ENCODE measurements at regions not wholly inside any gene's neighbourhood (a gene's known extent, or its start where the extent isn't known, plus 50 kb on each side); places are given as distances from the start of the nearest gene placed in this dataset.
A peak's percentile ranks its signal among the peaks of the same experiment; 100 is the strongest.

DNA sequence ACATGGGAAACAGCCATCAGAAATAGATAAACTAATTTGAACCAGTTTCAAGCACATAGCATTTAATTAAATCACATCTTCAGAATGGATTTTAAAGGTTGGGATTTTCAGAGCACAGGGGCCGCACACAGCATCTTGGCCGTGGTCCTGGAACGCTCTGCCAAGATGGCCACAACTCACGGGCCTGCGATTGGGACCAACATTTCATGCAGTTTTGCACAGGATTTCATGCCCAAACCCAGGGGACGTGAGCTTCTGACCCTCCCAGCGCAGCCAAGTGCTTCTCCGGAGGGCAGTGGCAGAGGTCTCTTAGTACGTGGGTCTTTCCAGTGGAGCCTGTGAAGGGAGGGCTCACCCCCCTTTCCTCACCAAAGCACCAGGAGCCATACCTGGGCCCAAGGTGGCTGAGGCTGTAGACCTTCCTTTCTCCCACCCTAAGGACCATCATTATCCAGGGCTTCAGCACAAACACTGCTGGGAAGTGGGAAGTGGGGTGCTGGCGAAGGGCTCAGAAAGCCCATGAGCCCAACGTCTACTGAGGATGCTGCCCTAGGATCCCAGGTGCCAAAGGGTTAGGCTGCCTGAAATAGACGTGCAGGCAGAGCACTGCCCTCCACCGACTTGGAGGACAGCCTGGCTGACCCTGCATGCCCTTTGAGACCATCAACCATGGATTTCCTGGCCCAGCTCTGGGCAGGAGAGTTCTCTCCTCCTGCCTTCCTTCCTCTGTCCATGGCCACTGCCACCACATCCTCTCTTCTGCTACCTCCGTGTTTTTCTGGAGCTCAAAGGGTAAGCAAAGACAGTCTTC, 611.2 kb upstream of the MGMT start:
- TF ChIP-seq, protein P1, sequence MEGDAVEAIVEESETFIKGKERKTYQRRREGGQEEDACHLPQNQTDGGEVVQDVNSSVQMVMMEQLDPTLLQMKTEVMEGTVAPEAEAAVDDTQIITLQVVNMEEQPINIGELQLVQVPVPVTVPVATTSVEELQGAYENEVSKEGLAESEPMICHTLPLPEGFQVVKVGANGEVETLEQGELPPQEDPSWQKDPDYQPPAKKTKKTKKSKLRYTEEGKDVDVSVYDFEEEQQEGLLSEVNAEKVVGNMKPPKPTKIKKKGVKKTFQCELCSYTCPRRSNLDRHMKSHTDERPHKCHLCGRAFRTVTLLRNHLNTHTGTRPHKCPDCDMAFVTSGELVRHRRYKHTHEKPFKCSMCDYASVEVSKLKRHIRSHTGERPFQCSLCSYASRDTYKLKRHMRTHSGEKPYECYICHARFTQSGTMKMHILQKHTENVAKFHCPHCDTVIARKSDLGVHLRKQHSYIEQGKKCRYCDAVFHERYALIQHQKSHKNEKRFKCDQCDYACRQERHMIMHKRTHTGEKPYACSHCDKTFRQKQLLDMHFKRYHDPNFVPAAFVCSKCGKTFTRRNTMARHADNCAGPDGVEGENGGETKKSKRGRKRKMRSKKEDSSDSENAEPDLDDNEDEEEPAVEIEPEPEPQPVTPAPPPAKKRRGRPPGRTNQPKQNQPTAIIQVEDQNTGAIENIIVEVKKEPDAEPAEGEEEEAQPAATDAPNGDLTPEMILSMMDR (IDR thresholded peaks at IDR 0.05; ENCODE audit: extremely low read depth, insufficient read depth, missing control alignments) = no peak
- in situ Hi-C loops (cut with MboI; ENCODE audit: low pct_unique_long_range_greater_than_20kb, low sequenced_read_pairs, unreplicated experiment) = no loop called here
- DNase-seq (ENCODE audit: low spot score) = no peak

DNA sequence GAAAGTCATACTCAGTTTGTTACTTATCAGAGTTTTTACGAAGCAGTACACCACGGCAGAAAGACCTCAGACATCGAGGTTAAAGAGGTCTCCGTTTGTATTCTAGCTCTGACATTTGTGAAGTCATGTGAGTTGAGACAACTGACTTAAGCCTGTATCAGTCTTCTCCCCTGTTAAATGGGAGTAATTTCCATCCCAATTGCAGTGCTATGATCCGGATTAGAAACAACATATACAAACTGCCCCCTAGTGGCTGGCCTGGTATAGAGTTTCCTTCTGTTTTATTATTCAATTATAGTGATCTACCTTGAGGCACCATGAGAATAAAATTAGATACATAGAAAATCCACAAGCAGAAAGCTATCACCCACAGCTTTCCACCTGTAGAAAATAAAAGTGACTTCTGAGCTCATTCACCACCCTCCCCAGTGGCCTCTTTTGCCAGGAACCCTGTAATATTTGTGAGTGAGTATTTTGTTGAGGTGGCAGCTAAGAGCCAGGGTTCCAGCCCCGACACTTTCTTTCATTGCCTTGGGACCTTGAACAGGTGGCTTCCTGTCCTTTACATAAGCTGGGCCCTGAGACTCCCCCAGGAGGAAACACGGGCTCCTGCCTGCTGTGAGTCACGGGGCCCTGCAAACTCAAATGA, 607.2 kb upstream of the MGMT start:
- peak; percentile 54 for DNase-seq (ENCODE audit: low spot score)
- in situ Hi-C loops (cut with MboI; ENCODE audit: low pct_unique_long_range_greater_than_20kb, low sequenced_read_pairs, unreplicated experiment) = no loop called here
- TF ChIP-seq, protein P1 (IDR thresholded peaks at IDR 0.05; ENCODE audit: extremely low read depth, insufficient read depth, missing control alignments) = peak; percentile 63

DNA sequence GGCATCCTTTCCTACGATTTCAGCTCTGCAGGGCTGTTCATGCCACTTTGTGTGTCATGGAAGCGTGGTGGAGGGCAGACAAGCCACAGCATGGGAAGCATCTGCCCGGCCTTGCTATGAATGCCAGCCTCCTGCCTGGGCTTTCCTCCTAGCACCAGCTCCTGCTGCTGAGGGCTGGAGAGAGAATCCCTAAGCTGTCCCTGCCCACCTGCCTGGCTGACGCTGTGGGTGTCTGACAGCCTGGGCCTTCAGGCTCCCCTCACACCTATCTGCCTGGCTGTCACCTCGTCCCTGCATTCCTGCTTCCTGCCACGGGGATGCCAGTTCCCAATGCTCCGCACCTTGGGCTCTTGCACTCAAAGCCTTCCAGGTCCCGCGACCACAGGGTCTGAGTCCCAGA, 606.5 kb upstream of the MGMT start:
- TF ChIP-seq, protein P1 (IDR thresholded peaks at IDR 0.05; ENCODE audit: extremely low read depth, insufficient read depth, missing control alignments) = no peak
- no peak for DNase-seq (ENCODE audit: low spot score)
- in situ Hi-C loops (cut with MboI; ENCODE audit: low pct_unique_long_range_greater_than_20kb, low sequenced_read_pairs, unreplicated experiment) = no loop called here

DNA sequence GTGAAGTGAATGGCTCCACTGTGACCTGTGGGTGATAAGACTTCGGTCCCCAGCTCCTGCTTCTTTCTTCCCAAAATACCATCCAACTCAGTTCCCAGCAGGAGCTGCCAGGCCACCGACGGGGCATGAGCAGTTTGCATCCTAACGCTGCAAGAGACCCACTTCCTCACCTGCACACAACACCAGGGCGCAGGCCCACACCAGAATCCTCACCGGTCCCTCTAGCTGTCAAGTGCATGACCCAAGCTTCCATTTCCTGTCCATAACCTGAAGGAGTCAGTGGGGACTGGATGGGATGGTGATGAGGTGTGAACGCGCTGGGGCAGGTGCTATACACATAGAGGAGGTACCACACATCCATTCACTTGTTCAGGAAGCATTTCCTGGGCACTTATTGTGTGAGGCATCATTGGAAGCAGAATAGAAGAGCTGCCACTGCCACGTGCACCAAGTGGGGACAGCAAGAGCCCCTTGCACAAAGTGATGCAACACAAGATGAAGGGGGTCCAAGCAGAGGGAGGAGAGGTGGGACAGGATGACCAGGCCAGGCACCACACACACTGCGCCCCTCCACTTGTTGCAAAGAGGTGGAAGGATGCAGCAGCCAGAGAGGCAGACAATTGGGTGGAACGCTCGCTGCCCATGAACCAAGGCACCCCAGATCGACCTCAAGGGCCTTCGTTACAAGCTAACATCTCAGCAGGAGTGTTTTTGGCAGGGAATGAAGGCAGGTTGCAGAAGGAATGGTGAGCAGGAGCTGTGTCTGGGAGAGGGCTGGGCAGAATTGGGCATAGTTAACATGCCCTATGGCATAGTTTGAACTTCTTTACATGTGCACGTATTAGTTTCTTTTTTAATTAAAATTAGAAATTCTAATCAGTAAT, 605.8 kb upstream of the MGMT start:
- no peak for DNase-seq (ENCODE audit: low spot score)
- TF ChIP-seq, protein P1 (IDR thresholded peaks at IDR 0.05; ENCODE audit: extremely low read depth, insufficient read depth, missing control alignments) = no peak
- in situ Hi-C loops (cut with MboI; ENCODE audit: low pct_unique_long_range_greater_than_20kb, low sequenced_read_pairs, unreplicated experiment) = no loop called here

DNA sequence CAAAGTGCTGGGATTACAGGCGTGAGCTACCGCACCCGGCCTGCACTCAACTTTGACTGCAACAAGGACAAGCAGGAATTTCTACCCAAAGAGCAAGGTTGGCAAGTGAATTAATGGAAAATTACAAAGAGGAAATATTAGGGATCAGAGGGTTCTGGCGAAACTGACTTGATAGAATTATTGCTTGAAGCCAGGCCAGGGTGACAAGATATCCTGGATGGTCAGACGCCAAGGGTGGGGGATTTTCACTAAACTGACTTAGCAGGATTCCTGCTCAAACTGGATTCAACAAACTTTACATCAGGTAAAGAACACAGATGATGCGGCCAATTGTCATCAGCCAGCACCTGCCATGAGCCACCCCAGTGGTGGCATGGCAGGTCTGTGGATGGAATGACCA, 603.6 kb upstream of the MGMT start:
- DNase-seq (ENCODE audit: low spot score) = no peak
- TF ChIP-seq, protein P1 (IDR thresholded peaks at IDR 0.05; ENCODE audit: extremely low read depth, insufficient read depth, missing control alignments) = no peak
- in situ Hi-C loops (cut with MboI; ENCODE audit: low pct_unique_long_range_greater_than_20kb, low sequenced_read_pairs, unreplicated experiment) = no loop called here

DNA sequence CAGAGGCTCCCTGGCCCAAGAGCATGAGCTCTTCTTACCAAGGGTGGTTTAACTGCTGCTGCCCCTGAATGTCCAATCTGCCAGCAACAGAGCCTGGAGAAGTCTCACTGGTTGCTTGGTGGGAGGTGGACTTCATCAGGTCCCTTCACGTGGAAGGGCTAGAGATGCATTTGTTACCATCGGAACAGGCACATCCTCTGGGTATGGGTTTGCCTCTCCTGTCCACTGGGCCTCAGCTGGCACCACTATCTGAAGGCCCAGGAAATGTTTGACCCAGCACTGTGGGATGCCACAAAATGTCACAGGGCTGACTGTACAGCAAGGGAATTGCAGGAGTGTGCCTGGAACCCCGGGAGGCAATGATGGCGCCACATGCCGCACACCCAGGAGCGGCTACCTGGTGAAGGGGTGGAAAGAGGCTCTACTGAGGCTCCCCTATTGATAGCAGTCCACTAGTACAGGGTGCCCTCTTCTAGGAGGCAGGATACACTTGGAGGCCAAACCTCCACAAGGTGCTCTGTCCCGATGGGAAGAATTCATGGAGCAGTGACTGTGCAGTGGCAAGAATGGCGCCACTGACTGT, 603.1 kb upstream of the MGMT start:
- no peak for DNase-seq (ENCODE audit: low spot score)
- in situ Hi-C loops (cut with MboI; ENCODE audit: low pct_unique_long_range_greater_than_20kb, low sequenced_read_pairs, unreplicated experiment) = no loop called here
- TF ChIP-seq, protein P1 (IDR thresholded peaks at IDR 0.05; ENCODE audit: extremely low read depth, insufficient read depth, missing control alignments) = no peak
